OCI-LY3 (cell line): ENCODE measurements at regions not wholly inside any gene's neighbourhood (a gene's known extent, or its start where the extent isn't known, plus 50 kb on each side); places are given as distances from the start of the nearest gene placed in this dataset.

Source experiments
- CTCF ChIP-seq: fragments of 200-600, 300-600 bp; sonication (generic); IDR thresholded peaks from 2 replicates; pipeline ENCODE4 v1.5.1; 2014; ENCODE audit warnings: antibody characterized with exemption, low read length, low read depth
- EZH2phosphoT487 ChIP-seq: fragments of 200-600 bp; shearing (Covaris generic); IDR thresholded peaks from 2 replicates; pipeline ENCODE4 v1.6.1; 2018; ENCODE audit warnings: antibody characterized with exemption, mixed run types, low read depth

- no peak for TF ChIP-seq EZH2phosphoT487
- TF ChIP-seq CTCF, result no peak
These were observed 282.9 kb downstream of the PTPRU start for GRCh38 chr1:29519108-29519787.
